ENCODE measurements at regions not wholly inside any gene's neighbourhood (a gene's known extent, or its start where the extent isn't known, plus 50 kb on each side); places are given as distances from the start of the nearest gene placed in this dataset.

GRCh38 chr6:63058601-63059000 lies 152.7 kb upstream of the FKBP1C start:
- TF ChIP-seq CTCF (conservative IDR thresholded peaks at IDR 0.05; ENCODE audit: low read length) = no peak
- TF ChIP-seq EZH2phosphoT487 (IDR thresholded peaks at IDR 0.05; ENCODE audit: borderline replicate concordance) = no peak
